Tibial nerve (tissue), 4 donors: ENCODE measurements at regions not wholly inside any gene's neighbourhood (a gene's known extent, or its start where the extent isn't known, plus 50 kb on each side); places are given as distances from the start of the nearest gene placed in this dataset.

Experiments used
- CTCF ChIP-seq, 5 experiments: fragments of 200-600 bp in 3 of 5; fragments of 450-650 bp in 2 of 5; sonication (generic) in 3 of 5; IDR thresholded peaks; one replicate each; pipeline ENCODE4 v1.5.1; 2016 to 2019; ENCODE audit warnings: antibody characterized with exemption in 5 of 5, mild to moderate bottlenecking in 3 of 5, moderate library complexity in 2 of 5
- EP300 ChIP-seq, 2 donors: sonication (generic); formaldehyde crosslinking; IDR thresholded peaks; one replicate each; pipeline ENCODE4 v1.6.1; 2017; ENCODE audit warnings: antibody characterized with exemption in 2 of 2, mild to moderate bottlenecking in 1 of 2

GRCh38 chr2:58521803-58522554 lies 280.9 kb upstream of the FANCL start:
- TF ChIP-seq CTCF (IDR thresholded peaks at IDR 0.05) (no peak), EP300 (IDR thresholded peaks at IDR 0.05) (no peak)
